Neural crest cell (in vitro differentiated cells): ENCODE measurements at regions not wholly inside any gene's neighbourhood (a gene's known extent, or its start where the extent isn't known, plus 50 kb on each side); places are given as distances from the start of the nearest gene placed in this dataset.

Source experiments
- DNase-seq: peaks from one replicate; pipeline ENCODE4 v3.0.0; 2021; ENCODE audit warnings: low read depth, mixed read lengths, low spot score
- H3K27ac Mint-ChIP-seq: one replicate; pipeline ENCODE4 v1.8.0; 2021; ENCODE audit warnings: mild to moderate bottlenecking, mixed read lengths; ENCODE audit not compliant: unreplicated experiment
- H3K27me3 Mint-ChIP-seq: 2 replicates; pipeline ENCODE4 v1.8.0; 2021; ENCODE audit warnings: low read depth, mild to moderate bottlenecking, mixed read lengths
- H3K36me3 Mint-ChIP-seq: 2 replicates; pipeline ENCODE4 v1.8.0; 2021; ENCODE audit warnings: low read depth, mild to moderate bottlenecking, mixed read lengths
- H3K4me1 Mint-ChIP-seq: 2 replicates; pipeline ENCODE4 v1.8.0; 2021; ENCODE audit warnings: mixed read lengths
- H3K4me3 Mint-ChIP-seq: one replicate; pipeline ENCODE4 v1.8.0; 2021; ENCODE audit warnings: mild to moderate bottlenecking, mixed read lengths
- H3K9me3 Mint-ChIP-seq: 2 replicates; pipeline ENCODE4 v1.8.0; 2021; ENCODE audit warnings: mixed read lengths
- CTCF ChIP-seq: fragments of 200-600 bp; sonication (generic); conservative IDR thresholded peaks from 2 replicates; pipeline ENCODE4 v1.5.0; 2021; ENCODE audit warnings: antibody characterized with exemption, mild to moderate bottlenecking

GRCh38 chr6:11908436-11909105, 103.5 kb upstream of the HIVEP1 start:
- Mint-ChIP-seq H3K4me3 (no peak overlapping the region), H3K27me3 (no peaks in the 10 kb centered on the region), H3K4me1 (no peaks in the 10 kb centered on the region), H3K36me3 (peaks cover 3% of the 10 kb centered on the region), H3K27ac (no peak overlapping the region), H3K9me3 (peaks cover 11% of the 10 kb centered on the region)
- no peak for TF ChIP-seq CTCF
- DNase-seq = no peak

- H3K9me3 Mint-ChIP-seq = no peaks in the 10 kb centered on the region
- no peak overlapping the region for H3K27ac Mint-ChIP-seq
- no peak overlapping the region for H3K4me3 Mint-ChIP-seq
- H3K27me3 Mint-ChIP-seq = no peaks in the 10 kb centered on the region
- H3K36me3 Mint-ChIP-seq = peaks cover 6% of the 10 kb centered on the region
- TF ChIP-seq CTCF = no peak
- H3K4me1 Mint-ChIP-seq = no peaks in the 10 kb centered on the region
- DNase-seq = no peak
Observed at GRCh38 chr6:11903645-11904044, 108.5 kb upstream of the HIVEP1 start.

- peaks cover 3% of the 10 kb centered on the region for H3K9me3 Mint-ChIP-seq
- no peak for TF ChIP-seq CTCF
- no peak overlapping the region for H3K27ac Mint-ChIP-seq
- H3K4me3 Mint-ChIP-seq = no peak overlapping the region
- H3K36me3 Mint-ChIP-seq = peaks cover 6% of the 10 kb centered on the region
- H3K4me1 Mint-ChIP-seq = no peaks in the 10 kb centered on the region
- DNase-seq = no peak
- H3K27me3 Mint-ChIP-seq = no peaks in the 10 kb centered on the region
Observed at GRCh38 chr6:11902527-11902926, 109.6 kb upstream of the HIVEP1 start.

- no peak for DNase-seq
- Mint-ChIP-seq H3K27me3 (no peaks in the 10 kb centered on the region), H3K36me3 (peaks cover 6% of the 10 kb centered on the region), H3K4me3 (no peak overlapping the region), H3K9me3 (peaks cover 3% of the 10 kb centered on the region), H3K4me1 (no peaks in the 10 kb centered on the region), H3K27ac (no peak overlapping the region)
- TF ChIP-seq CTCF = no peak
Observed at GRCh38 chr6:11900662-11901598, 111.2 kb upstream of the HIVEP1 start.

GRCh38 chr6:11899645-11900044, 112.5 kb upstream of the HIVEP1 start:
- Mint-ChIP-seq H3K27me3 (no peaks in the 10 kb centered on the region), H3K27ac (no peak overlapping the region), H3K4me3 (no peak overlapping the region), H3K4me1 (no peaks in the 10 kb centered on the region), H3K36me3 (peaks cover 8% of the 10 kb centered on the region), H3K9me3 (peaks cover 7% of the 10 kb centered on the region)
- no peak for DNase-seq
- no peak for TF ChIP-seq CTCF
